PC-3 (cell line): ENCODE measurements at regions not wholly inside any gene's neighbourhood (a gene's known extent, or its start where the extent isn't known, plus 50 kb on each side); places are given as distances from the start of the nearest gene placed in this dataset.

Source experiments
- ATAC-seq: fragments of 200-7000 bp; cut with Tn5 transposase; 2 replicates; pipeline ENCODE4 v1.9.1; 2020; ENCODE audit warnings: mild to moderate bottlenecking, moderate library complexity
- BruUV-seq: library from RNA; stranded (reverse); fragments of 400-500 nt; replicated peaks from 2 replicates; lab custom pipeline; 2021; lab: Mats Ljungman, UMichigan
- CTCF ChIA-PET: fragments of 300-600 bp; sonication (Branson Sonifier 250); formaldehyde crosslinking; loops from one replicate; lab custom pipeline; 2022; ENCODE audit warnings: antibody characterized with exemption; lab: Charles Lee
- POLR2A ChIA-PET: fragments of 300-600 bp; sonication (Branson Sonifier 250); formaldehyde crosslinking; loops from one replicate; lab custom pipeline; 2022; ENCODE audit warnings: antibody characterized with exemption; ENCODE audit not compliant: unreplicated experiment; lab: Charles Lee
- DNase-seq: peaks from one replicate; pipeline ENCODE4 v3.0.0-alpha.2; 2015
- H2AFZ ChIP-seq: fragments of 300-600 bp; sonication (generic); 2 replicates; pipeline ENCODE4 v1.6.0; 2016; ENCODE audit warnings: antibody characterized with exemption, low read length
- H3F3A ChIP-seq: fragments of 300-600 bp; sonication (generic); one replicate; pipeline ENCODE4 v1.6.0; 2017; ENCODE audit warnings: antibody characterized with exemption, low read length, control low read depth, mild to moderate bottlenecking; ENCODE audit not compliant: unreplicated experiment
- H3K27ac ChIP-seq: fragments of 300-600 bp; sonication (generic); 2 replicates; pipeline ENCODE4 v1.5.1; 2016; ENCODE audit warnings: mild to moderate bottlenecking, low read length
- H3K27me3 ChIP-seq: fragments of 300-600 bp; sonication (generic); 2 replicates; pipeline ENCODE4 v1.6.1; 2016; ENCODE audit warnings: low read length, mixed read lengths
- H3K36me3 ChIP-seq: fragments of 300-600 bp; sonication (generic); 2 replicates; pipeline ENCODE4 v1.6.1; 2016; ENCODE audit warnings: low read depth, mixed run types, low read length, mixed read lengths
- H3K4me1 ChIP-seq: fragments of 300-600 bp; sonication (generic); 2 replicates; pipeline ENCODE4 v1.5.1; 2016; ENCODE audit warnings: low read length; ENCODE audit not compliant: insufficient read depth
- H3K4me2 ChIP-seq: fragments of 300-600 bp; sonication (generic); 2 replicates; pipeline ENCODE4 v1.6.0; 2016; ENCODE audit warnings: low read length
- H3K4me3 ChIP-seq: fragments of 300-600 bp; sonication (generic); 2 replicates; pipeline ENCODE4 v1.5.1; 2016; ENCODE audit warnings: mild to moderate bottlenecking, low read length, mixed read lengths
- H3K79me2 ChIP-seq: fragments of 300-600 bp; sonication (generic); 2 replicates; pipeline ENCODE4 v1.6.1; 2017; ENCODE audit warnings: low read length, mixed read lengths
- H3K9ac ChIP-seq: fragments of 300-600 bp; sonication (generic); 2 replicates; pipeline ENCODE4 v1.6.0; 2016; ENCODE audit warnings: mild to moderate bottlenecking, low read length
- H3K9me2 ChIP-seq: fragments of 300-600 bp; sonication (generic); replicated peaks from 2 replicates; pipeline ENCODE4 v1.6.1; 2016; ENCODE audit warnings: mixed run types, low read length, mixed read lengths
- H3K9me3 ChIP-seq: fragments of 300-600 bp; sonication (generic); 2 replicates; pipeline ENCODE4 v1.6.1; 2016; ENCODE audit warnings: low read length, mixed read lengths
- H4K20me1 ChIP-seq: fragments of 300-600 bp; sonication (generic); 2 replicates; pipeline ENCODE4 v1.6.1; 2016; ENCODE audit warnings: low read length, mixed read lengths
- EZH2 ChIP-seq: fragments of 300-600 bp; sonication (generic); IDR thresholded peaks from one replicate; pipeline ENCODE4 v1.6.1; 2017; ENCODE audit warnings: antibody characterized with exemption, mild to moderate bottlenecking, low read length; ENCODE audit not compliant: unreplicated experiment
- intact Hi-C: fragments of 100-400 bp; cut with micrococcal nuclease; formaldehyde crosslinking; loops from 2 replicates; pipeline ENCODE4 v1.9.0; 2023
- TF ChIP-seq, protein P1 (sequence below): fragments of 300-600 bp; sonication (generic); conservative IDR thresholded peaks from 2 replicates; pipeline ENCODE4 v1.5.1; 2017; ENCODE audit warnings: antibody characterized with exemption, low read depth, mild to moderate bottlenecking, low read length

DNA sequence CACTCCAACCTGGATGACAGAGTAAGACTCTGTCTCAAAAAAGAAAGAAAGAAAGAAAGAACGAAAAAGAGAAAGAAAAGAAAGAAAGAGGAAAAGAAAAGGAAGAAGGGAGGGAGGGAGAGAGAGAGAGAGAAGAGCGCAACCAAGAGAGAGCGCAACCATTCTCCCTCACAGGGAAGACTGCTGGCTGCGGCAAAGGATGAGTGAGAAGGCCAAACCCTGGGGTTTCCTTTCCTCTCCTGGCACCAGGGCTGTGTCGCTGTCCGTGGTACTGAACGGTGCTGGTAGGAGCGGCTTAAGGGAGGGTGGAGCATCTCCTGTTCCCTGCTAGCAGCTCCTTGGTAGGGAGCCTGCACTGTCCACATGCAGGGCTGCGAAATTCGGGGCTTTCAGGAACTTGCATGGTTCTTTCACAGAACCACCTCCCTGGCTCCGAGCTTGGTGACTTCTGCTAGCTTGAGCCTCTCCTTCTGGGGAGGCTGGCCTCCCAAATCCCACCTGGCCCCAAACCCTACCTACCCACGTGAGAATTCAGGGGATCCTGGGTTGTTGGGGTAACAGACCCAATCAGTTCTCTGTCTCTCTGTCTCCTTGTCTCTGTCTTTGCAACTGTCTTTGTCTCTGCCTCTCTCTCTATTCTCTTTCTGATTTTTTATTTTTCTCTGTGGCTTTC is 51.1 kb upstream of the ZNRF4 start:
- Histone ChIP-seq H2AFZ (no peak overlapping the region), H3K4me1 (no peaks in the 10 kb centered on the region), H3K9ac (no peak overlapping the region), H3K27me3 (peaks cover 25% of the 10 kb centered on the region), H3F3A (no peaks in the 10 kb centered on the region), H3K9me2 (no peaks in the 10 kb centered on the region), H3K36me3 (no peaks in the 10 kb centered on the region), H3K9me3 (no peaks in the 10 kb centered on the region), H3K4me3 (no peak overlapping the region), H3K27ac (no peak overlapping the region), H3K79me2 (no peaks in the 10 kb centered on the region), H4K20me1 (no peaks in the 10 kb centered on the region), H3K4me2 (no peak overlapping the region)
- peak; percentile 100 for ATAC-seq
- TF ChIP-seq EZH2: no peak
- TF ChIP-seq, protein P1, sequence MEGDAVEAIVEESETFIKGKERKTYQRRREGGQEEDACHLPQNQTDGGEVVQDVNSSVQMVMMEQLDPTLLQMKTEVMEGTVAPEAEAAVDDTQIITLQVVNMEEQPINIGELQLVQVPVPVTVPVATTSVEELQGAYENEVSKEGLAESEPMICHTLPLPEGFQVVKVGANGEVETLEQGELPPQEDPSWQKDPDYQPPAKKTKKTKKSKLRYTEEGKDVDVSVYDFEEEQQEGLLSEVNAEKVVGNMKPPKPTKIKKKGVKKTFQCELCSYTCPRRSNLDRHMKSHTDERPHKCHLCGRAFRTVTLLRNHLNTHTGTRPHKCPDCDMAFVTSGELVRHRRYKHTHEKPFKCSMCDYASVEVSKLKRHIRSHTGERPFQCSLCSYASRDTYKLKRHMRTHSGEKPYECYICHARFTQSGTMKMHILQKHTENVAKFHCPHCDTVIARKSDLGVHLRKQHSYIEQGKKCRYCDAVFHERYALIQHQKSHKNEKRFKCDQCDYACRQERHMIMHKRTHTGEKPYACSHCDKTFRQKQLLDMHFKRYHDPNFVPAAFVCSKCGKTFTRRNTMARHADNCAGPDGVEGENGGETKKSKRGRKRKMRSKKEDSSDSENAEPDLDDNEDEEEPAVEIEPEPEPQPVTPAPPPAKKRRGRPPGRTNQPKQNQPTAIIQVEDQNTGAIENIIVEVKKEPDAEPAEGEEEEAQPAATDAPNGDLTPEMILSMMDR: no peak
- POLR2A ChIA-PET: interaction anchor here (0.5 kb wide), 1 partner anchor 319 kb away, joined by 8 read pairs; no protein-coding TSS in a partner anchor
- CTCF ChIA-PET: no interaction called here
- peak; percentile 97 for DNase-seq
- BruUV-seq: no TSS peak
- intact Hi-C loops: no loop called here
